ENCODE measurements at regions not wholly inside any gene's neighbourhood (a gene's known extent, or its start where the extent isn't known, plus 50 kb on each side); places are given as distances from the start of the nearest gene placed in this dataset.

DNA sequence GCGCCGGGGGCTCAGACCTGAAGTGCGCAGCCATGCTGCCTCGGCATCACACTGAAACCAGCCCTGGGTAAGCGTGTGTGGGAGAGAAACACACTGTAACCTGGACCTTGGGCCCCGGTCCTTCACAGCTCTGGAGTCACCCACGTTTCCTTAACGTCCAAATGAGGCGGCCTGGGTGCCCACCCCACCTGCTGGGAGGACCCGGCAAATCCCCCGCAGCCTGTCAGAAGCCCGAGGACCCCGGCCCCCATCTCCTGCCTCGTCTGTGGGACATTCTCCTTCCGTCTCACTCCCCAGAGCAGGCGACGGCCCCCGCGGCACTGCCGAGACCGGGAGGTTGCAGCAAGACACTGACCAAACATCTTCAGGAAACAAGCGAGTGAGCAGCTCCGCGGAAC is 66.5 kb upstream of the GALNT9 start:
- TF ChIP-seq CTCF (IDR thresholded peaks at IDR 0.05; ENCODE audit: extremely low read depth, missing control alignments), result no peak
- no peak for DNase-seq (ENCODE audit: low spot score)

GRCh38 chr12:132395192-132395907 is 66.0 kb upstream of the GALNT9 start:
- no peak for TF ChIP-seq CTCF (IDR thresholded peaks at IDR 0.05; ENCODE audit: extremely low read depth, missing control alignments)
- DNase-seq (ENCODE audit: low spot score), result no peak

DNA sequence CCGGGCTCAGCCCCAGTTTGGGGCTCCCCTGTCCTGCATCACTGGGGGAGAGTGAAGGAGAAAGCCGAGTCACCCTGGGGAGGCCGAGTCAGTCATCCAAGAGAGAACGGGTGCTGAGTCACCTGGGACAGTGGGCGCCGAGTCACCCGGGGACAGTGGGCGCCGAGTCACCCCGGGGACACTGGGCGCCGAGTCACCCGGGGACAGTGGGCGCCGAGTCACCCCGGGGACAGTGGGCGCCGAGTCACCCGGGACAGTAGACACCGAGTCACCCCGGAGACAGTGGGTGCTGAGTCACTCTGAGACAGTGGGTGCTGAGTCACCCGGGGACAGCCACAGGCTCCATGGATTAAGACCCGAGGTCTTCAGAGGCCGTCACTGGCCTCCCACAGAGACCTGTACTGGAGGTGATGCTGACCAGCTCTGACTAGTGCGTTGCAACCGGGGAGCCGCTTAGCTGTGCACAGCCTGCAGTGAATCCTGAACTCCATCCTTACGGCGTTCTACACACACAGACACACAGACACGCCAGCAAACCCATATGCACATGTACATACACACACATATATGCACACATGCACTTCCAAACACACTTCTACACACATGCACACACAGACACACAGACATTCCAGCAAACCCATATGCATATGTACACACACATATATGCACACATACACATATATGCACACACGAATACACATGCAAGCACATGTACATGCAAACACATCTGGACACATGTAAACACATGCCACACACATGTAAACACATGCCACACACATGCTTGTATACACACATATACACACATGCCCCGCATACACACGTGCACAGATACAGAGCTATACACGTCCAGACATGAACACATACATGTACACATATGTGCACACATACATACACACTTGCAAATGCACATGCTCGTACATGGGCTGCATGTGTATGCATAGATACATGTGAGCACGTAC is 64.9 kb upstream of the GALNT9 start:
- TF ChIP-seq CTCF (IDR thresholded peaks at IDR 0.05; ENCODE audit: extremely low read depth, missing control alignments), result no peak
- no peak for DNase-seq (ENCODE audit: low spot score)

DNA sequence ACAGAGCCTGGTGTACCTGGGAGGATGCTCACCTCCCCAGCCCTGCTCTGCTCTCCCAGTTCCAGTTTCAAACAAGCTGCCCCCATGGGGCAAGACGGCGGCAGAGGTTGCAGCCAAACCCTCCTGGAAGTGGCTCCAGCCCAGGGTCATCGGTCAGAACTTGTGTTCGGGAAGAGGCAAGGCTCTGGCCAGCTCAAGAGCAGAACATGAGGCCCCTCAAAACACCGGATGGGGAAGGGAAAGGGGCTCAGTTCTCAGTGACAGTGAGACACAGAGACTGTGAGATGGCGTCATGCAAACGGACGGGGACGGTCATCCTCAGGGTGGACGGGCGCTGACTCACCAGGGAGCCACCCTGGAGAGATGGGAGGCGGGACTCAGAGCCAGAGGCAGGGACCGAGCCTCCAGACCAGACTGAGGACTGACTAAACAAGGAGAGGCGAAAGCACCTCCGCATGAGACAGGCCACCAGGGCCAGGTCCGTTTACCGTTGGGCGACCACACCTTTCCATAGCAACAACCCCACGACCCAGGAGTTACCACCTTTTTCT is 63.9 kb upstream of the GALNT9 start:
- TF ChIP-seq CTCF (IDR thresholded peaks at IDR 0.05; ENCODE audit: extremely low read depth, missing control alignments), result no peak
- DNase-seq (ENCODE audit: low spot score), result no peak

DNA sequence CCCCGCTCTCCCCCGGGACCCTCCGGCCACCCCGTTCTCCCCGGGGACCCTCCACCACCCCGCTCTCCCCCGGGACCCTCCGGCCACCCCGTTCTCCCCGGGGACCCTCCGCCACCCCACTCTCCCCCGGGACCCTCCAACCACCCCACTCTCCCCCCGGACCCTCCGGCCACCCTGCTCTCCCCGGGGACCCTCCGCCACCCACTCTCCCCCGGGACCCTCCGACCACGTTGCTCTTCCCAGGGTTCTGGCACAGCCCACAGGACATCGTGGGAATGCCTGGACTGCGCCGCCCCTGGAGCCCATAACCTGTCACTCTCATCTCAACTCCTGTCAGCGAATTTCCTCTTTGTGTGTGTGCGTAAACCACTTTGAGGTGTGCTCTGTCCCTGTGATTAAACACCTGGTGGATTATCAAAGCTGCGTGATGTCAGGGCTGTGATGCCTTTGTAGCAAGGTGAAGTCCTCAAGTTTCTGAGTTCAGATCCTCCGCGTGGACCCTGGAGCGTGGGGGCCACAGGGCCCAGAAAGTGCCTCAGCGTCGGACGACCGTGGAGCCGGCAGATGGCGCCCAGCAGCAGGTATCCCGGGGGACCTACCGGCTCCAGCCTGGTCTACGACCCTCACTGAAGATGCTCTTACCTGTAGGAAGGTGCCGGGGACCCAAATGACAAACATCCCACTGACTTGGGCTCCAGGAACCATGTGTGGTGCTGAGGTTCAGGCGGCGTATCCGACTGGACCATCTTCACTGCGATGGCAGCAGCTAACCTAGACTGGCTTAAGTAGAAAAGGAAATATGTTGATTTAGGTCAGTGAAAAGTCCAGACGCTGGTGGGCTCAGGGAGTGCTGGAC is 63.2 kb upstream of the GALNT9 start:
- no peak for DNase-seq (ENCODE audit: low spot score)
- no peak for TF ChIP-seq CTCF (IDR thresholded peaks at IDR 0.05; ENCODE audit: extremely low read depth, missing control alignments)

GRCh38 chr12:132391326-132392041 is 62.1 kb upstream of the GALNT9 start:
- TF ChIP-seq CTCF (IDR thresholded peaks at IDR 0.05; ENCODE audit: extremely low read depth, missing control alignments), result no peak
- no peak for DNase-seq (ENCODE audit: low spot score)

Data from GM20000 (cell line).